LoVo (cell line): ENCODE measurements at regions not wholly inside any gene's neighbourhood (a gene's known extent, or its start where the extent isn't known, plus 50 kb on each side); places are given as distances from the start of the nearest gene placed in this dataset.

ENCODE experiments used
- DNase-seq: peaks from one replicate; pipeline ENCODE4 v3.0.0-alpha.2; 2016; ENCODE audit warnings: low spot score

- no peak for DNase-seq
Observed at GRCh38 chr16:35170610-35171009, 1711.2 kb downstream of the TP53TG3F start.

GRCh38 chr16:35171106-35171505, 1711.7 kb downstream of the TP53TG3F start:
- DNase-seq: no peak

- DNase-seq: no peak
Observed at GRCh38 chr16:35173295-35173694, 1713.9 kb downstream of the TP53TG3F start.

- no peak for DNase-seq
Observed at GRCh38 chr16:35174016-35174415, 1714.6 kb downstream of the TP53TG3F start.

GRCh38 chr16:35176449-35176848, 1717.0 kb downstream of the TP53TG3F start:
- no peak for DNase-seq

GRCh38 chr16:35177851-35178250, 1718.4 kb downstream of the TP53TG3F start:
- no peak for DNase-seq

- DNase-seq: no peak
Observed at GRCh38 chr16:35180970-35181369, 1721.6 kb downstream of the TP53TG3F start.

- DNase-seq: no peak
Observed at GRCh38 chr16:35181422-35182030, 1722.1 kb downstream of the TP53TG3F start.

- DNase-seq: no peak
Observed at GRCh38 chr16:35182043-35182677, 1722.7 kb downstream of the TP53TG3F start.

GRCh38 chr16:35182943-35183550, 1723.6 kb downstream of the TP53TG3F start:
- DNase-seq: no peak

- DNase-seq: no peak
Observed at GRCh38 chr16:35184356-35184870, 1725.0 kb downstream of the TP53TG3F start.

GRCh38 chr16:35185366-35186044, 1726.1 kb downstream of the TP53TG3F start:
- DNase-seq: no peak

- no peak for DNase-seq
Observed at GRCh38 chr16:35186045-35186759, 1726.8 kb downstream of the TP53TG3F start.

- no peak for DNase-seq
Observed at GRCh38 chr16:35187665-35188225, 1728.3 kb downstream of the TP53TG3F start.

- no peak for DNase-seq
Observed at GRCh38 chr16:35188288-35189155, 1729.1 kb downstream of the TP53TG3F start.

GRCh38 chr16:35192993-35193392, 1733.6 kb downstream of the TP53TG3F start:
- DNase-seq: no peak

GRCh38 chr16:35193956-35194355, 1734.5 kb downstream of the TP53TG3F start:
- no peak for DNase-seq

- DNase-seq: no peak
Observed at GRCh38 chr16:35194681-35195080, 1735.3 kb downstream of the TP53TG3F start.

- DNase-seq: no peak
Observed at GRCh38 chr16:35195173-35195863, 1735.9 kb downstream of the TP53TG3F start.

- no peak for DNase-seq
Observed at GRCh38 chr16:35195864-35196216, 1736.4 kb downstream of the TP53TG3F start.
